HUES48 (cell line): ENCODE measurements at regions not wholly inside any gene's neighbourhood (a gene's known extent, or its start where the extent isn't known, plus 50 kb on each side); places are given as distances from the start of the nearest gene placed in this dataset.

ENCODE experiments used
- H3K27ac ChIP-seq: one replicate; pipeline ENCODE4 v1.7.0; 2013; ENCODE audit warnings: low read depth, low read length, inconsistent platforms
- H3K27me3 ChIP-seq: 2 replicates; pipeline ENCODE4 v1.6.1; 2013; ENCODE audit warnings: mild to moderate bottlenecking, low read length; ENCODE audit not compliant: control insufficient read depth, insufficient read depth
- H3K36me3 ChIP-seq: 2 replicates; pipeline ENCODE4 v1.6.1; 2013; ENCODE audit warnings: low read length; ENCODE audit not compliant: control insufficient read depth, insufficient read depth
- H3K4me1 ChIP-seq: 2 replicates; pipeline ENCODE4 v1.6.1; 2013; ENCODE audit warnings: mild to moderate bottlenecking, low read length; ENCODE audit not compliant: control insufficient read depth, insufficient read depth
- H3K4me3 ChIP-seq: 2 replicates; pipeline ENCODE4 v1.5.1; 2013; ENCODE audit warnings: mild to moderate bottlenecking, low read depth, low read length
- H3K9ac ChIP-seq: 2 replicates; pipeline ENCODE4 v1.6.1; 2013; ENCODE audit warnings: mild to moderate bottlenecking, low read depth, low read length, moderate library complexity
- H3K9me3 ChIP-seq: 2 replicates; pipeline ENCODE4 v1.6.1; 2013; ENCODE audit warnings: low read length; ENCODE audit not compliant: control insufficient read depth, insufficient read depth

DNA sequence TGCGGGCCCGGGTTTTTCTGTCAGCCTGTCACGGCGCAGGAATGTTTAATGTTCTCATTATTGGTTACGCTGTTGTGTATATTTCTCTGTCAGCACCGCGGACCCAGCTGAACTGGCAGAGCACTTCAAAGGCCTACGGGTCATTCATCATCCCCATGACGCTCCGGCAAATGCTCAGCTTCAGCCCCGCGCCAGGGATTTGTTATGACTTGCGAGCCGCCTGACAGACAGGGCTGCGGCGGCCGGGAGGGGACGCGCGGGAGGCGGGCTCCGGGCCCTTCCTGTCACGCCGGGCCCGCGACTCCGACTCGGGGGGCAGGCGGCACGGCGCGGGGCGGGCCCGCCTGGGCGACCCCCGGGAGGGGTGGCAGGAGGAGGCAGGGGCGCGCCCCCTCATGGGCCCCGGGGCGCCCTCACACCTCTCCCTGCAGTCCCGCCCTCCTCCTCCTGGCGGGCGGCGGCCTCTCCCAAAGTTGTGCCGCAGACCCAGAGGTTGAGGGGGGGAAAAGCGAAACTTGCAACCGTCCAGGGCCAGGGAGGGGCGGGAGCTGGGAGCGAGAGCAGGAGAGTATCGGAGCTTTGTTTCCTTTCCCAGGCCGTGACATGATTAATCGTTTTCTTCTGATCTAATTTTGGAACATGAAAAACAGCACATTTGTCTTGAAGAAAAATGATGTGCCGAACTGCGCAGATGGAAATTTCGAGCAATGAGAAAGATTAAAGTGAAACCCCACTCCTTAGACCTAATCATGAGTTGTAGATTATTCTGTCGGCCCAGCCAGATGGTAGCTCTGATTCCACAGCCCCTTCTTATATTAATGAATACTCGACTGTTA is 59.3 kb upstream of the COMTD1 start:
- Histone ChIP-seq H3K27me3 (peaks cover 55% of the 10 kb centered on the region), H3K36me3 (no peaks in the 10 kb centered on the region), H3K9me3 (no peaks in the 10 kb centered on the region), H3K27ac (no peak overlapping the region), H3K9ac (no peak overlapping the region), H3K4me3 (peak overlapping the region; percentile 69), H3K4me1 (0 out of 2 replicates have a peak, but pooled peaks cover 5% of the 10 kb centered on the region)

GRCh38 chr10:75294518-75294865 is 58.7 kb upstream of the COMTD1 start:
- Histone ChIP-seq H3K27ac (no peak overlapping the region), H3K36me3 (no peaks in the 10 kb centered on the region), H3K9me3 (no peaks in the 10 kb centered on the region), H3K4me1 (0 out of 2 replicates have a peak, but pooled peaks cover 5% of the 10 kb centered on the region), H3K9ac (no peak overlapping the region), H3K27me3 (peaks cover 55% of the 10 kb centered on the region), H3K4me3 (peak overlapping the region; percentile 69)

DNA sequence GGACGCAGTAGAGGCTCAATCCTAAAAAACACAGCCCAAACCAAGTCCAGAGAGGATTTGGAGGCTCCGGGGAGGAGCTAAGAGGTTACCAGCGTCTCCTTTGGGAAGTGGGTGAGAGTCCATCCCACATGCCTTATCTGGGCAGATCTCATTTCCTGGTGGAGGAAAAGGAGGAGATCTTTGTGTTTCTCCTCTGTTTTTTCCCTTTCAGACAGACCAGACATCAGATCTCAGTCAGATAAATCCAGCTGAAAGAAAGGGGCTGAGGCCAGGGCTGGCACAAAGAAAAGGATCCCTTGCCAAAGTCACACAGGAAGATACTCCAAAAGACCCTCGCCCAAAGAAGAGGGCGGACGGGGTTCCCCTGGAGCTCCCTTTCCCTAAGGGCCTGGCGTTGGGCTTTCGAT is 58.3 kb upstream of the COMTD1 start:
- no peak overlapping the region for H3K4me3 ChIP-seq
- H3K27me3 ChIP-seq, result peaks cover 55% of the 10 kb centered on the region
- H3K4me1 ChIP-seq, result 0 out of 2 replicates have a peak, but pooled peaks cover 5% of the 10 kb centered on the region
- H3K36me3 ChIP-seq, result no peaks in the 10 kb centered on the region
- no peak overlapping the region for H3K9ac ChIP-seq
- H3K27ac ChIP-seq, result no peak overlapping the region
- no peaks in the 10 kb centered on the region for H3K9me3 ChIP-seq

DNA sequence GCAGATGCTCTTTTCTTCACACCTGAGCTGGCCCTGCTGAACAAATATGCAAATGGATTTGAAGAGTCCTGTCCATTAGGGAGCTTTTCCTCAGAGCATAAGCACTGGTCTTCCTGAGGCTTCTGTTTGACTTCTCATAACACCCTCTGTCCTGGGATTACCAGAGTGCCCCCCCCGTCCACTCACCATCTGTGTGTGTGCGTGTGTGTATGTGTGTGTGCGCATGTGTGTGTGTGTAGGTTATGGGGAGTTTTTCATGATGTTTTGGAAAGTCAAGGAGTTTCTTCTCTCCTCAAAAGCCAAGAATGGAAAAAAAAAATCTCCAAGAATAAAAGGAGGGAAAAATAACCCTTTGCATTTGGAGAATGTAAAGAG is 57.7 kb upstream of the COMTD1 start:
- Histone ChIP-seq H3K36me3 (no peaks in the 10 kb centered on the region), H3K9me3 (no peaks in the 10 kb centered on the region), H3K27me3 (peaks cover 55% of the 10 kb centered on the region), H3K27ac (no peak overlapping the region), H3K4me1 (0 out of 2 replicates have a peak, but pooled peaks cover 5% of the 10 kb centered on the region), H3K9ac (no peak overlapping the region), H3K4me3 (no peak overlapping the region)

- Histone ChIP-seq H3K27me3 (peaks cover 55% of the 10 kb centered on the region), H3K9me3 (no peaks in the 10 kb centered on the region), H3K27ac (no peak overlapping the region), H3K36me3 (no peaks in the 10 kb centered on the region), H3K4me1 (0 out of 2 replicates have a peak, but pooled peaks cover 5% of the 10 kb centered on the region), H3K4me3 (no peak overlapping the region), H3K9ac (no peak overlapping the region)
These were observed 57.2 kb upstream of the COMTD1 start for GRCh38 chr10:75292794-75293445.

GRCh38 chr10:75291805-75292204 is 56.0 kb upstream of the COMTD1 start:
- peaks cover 50% of the 10 kb centered on the region for H3K27me3 ChIP-seq

GRCh38 chr10:75288140-75288711 is 52.5 kb upstream of the COMTD1 start:
- H3K27me3 ChIP-seq, result peaks cover 15% of the 10 kb centered on the region
- H3K4me1 ChIP-seq, result no peaks in the 10 kb centered on the region
- no peak overlapping the region for H3K9ac ChIP-seq
- no peaks in the 10 kb centered on the region for H3K36me3 ChIP-seq
- H3K27ac ChIP-seq, result no peak overlapping the region
- H3K9me3 ChIP-seq, result no peaks in the 10 kb centered on the region
- H3K4me3 ChIP-seq, result no peak overlapping the region

More at GRCh38 chr10:75291805-75292204, 56.0 kb upstream of the COMTD1 start:
- no peaks in the 10 kb centered on the region for H3K36me3 ChIP-seq
- H3K4me3 ChIP-seq, result no peak overlapping the region
- no peak overlapping the region for H3K27ac ChIP-seq
- H3K9me3 ChIP-seq, result no peaks in the 10 kb centered on the region
- 0 out of 2 replicates have a peak, but pooled peaks cover 5% of the 10 kb centered on the region for H3K4me1 ChIP-seq
- no peak overlapping the region for H3K9ac ChIP-seq

- no peaks in the 10 kb centered on the region for H3K9me3 ChIP-seq
- H3K27ac ChIP-seq, result no peak overlapping the region
- H3K4me3 ChIP-seq, result no peak overlapping the region
- no peaks in the 10 kb centered on the region for H3K4me1 ChIP-seq
- no peaks in the 10 kb centered on the region for H3K36me3 ChIP-seq
- no peak overlapping the region for H3K9ac ChIP-seq
- peaks cover 11% of the 10 kb centered on the region for H3K27me3 ChIP-seq
These were observed 51.9 kb upstream of the COMTD1 start for GRCh38 chr10:75287697-75288096.

- H3K4me3 ChIP-seq, result no peak overlapping the region
- H3K27me3 ChIP-seq, result peaks cover 15% of the 10 kb centered on the region; the same call in 1 of the 2 replicates
- no peaks in the 10 kb centered on the region for H3K36me3 ChIP-seq
- H3K9ac ChIP-seq, result no peak overlapping the region
- H3K27ac ChIP-seq, result no peak overlapping the region
- no peaks in the 10 kb centered on the region for H3K9me3 ChIP-seq
- H3K4me1 ChIP-seq, result no peaks in the 10 kb centered on the region
These were observed 51.1 kb upstream of the COMTD1 start for GRCh38 chr10:75286901-75287300.
